Hematopoietic multipotent progenitor cell treated with erythropoietin and hydrocortisone succinate and interleukin-3 and kit ligand, for 4 days (in vitro differentiated cells): ENCODE measurements at regions not wholly inside any gene's neighbourhood (a gene's known extent, or its start where the extent isn't known, plus 50 kb on each side); places are given as distances from the start of the nearest gene placed in this dataset.
"Not testable (repeated sequence)": the region's sequence is repeated elsewhere in the genome, so short reads cannot be mapped to it uniquely, and the experiment has no call there.

Source experiments
- DNase-seq: peaks from one replicate; pipeline ENCODE4 v3.0.0-alpha.2; 2015

- no peak for DNase-seq
Observed at GRCh38 chr14:35932136-35932535, 106.0 kb downstream of the BRMS1L start.

- DNase-seq: no peak
Observed at GRCh38 chr14:35931346-35931745, 105.2 kb downstream of the BRMS1L start.

DNA sequence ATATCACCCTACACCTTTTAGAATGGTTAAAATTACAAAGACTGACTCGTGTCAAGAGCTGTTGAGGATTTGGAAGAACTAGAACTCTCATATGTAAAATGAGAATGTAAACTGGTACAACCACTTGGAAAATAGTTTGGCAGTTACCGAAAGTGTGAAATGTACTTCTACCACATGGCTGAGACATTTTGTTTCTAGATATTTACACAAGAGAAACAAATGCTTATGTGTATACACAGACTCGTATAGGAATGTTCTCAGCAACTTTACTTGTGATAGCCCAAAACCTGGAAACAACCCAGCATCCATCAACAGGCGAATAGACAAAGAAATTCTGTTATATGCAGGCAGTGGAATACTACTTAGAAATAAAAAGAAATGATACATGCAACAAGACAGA lies 103.0 kb downstream of the BRMS1L start:
- DNase-seq: no peak

DNA sequence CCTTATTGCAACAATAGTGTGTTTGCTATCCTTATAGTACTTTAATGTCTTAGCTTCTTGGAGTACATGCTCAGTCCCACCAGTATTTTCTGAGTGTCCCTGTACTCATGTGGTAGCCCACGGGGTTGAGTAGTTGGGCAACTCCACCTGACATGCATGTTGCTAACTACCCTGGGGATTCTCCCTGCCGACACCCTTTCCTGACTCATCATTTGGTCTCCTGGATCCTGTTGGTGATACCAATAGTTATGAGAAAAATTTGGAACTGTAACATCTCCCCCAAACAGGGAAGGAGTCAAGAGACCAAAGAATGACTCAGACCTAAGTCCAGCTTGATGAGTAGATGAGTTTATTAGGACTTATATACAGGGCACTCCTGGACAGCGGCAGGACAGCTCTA lies 101.6 kb downstream of the BRMS1L start:
- DNase-seq: no peak

- no peak for DNase-seq
Observed at GRCh38 chr14:35925319-35925718, 99.2 kb downstream of the BRMS1L start.

- not testable (repeated sequence) for DNase-seq
Observed at GRCh38 chr14:35922590-35922989, 96.5 kb downstream of the BRMS1L start.

DNA sequence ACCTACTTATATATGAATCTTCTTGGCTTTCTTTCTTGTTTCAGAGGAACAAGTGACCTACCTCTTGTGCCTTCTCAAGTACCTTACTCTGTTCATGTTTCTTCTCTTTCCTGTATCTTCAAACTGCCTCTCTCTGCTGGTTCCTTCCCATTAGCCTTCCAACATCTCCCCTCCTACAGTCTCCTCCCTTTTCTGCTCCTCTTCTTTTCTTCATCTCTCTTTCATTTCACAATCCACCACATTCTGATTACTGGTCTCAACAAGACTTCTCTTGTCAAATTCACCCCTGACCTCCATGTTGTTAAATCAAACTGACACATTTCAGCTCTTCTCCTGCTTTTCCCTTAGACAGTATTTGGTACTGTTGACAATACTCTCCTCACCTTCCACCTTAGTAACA lies 95.6 kb downstream of the BRMS1L start:
- no peak for DNase-seq
